GM12878 (cell line): ENCODE measurements at regions not wholly inside any gene's neighbourhood (a gene's known extent, or its start where the extent isn't known, plus 50 kb on each side); places are given as distances from the start of the nearest gene placed in this dataset.

ENCODE experiments used
- ATAC-seq: fragments of 200-7000 bp; cut with Tn5 transposase; 3 replicates; pipeline ENCODE4 v1.9.1; 2020; ENCODE audit warnings: mild to moderate bottlenecking, moderate library complexity
- BruUV-seq: library from RNA; stranded (reverse); fragments of 400-500 nt; replicated peaks from 2 replicates; lab custom pipeline; 2021; lab: Mats Ljungman, UMichigan
- CTCF ChIA-PET: fragments of 300-600 bp; sonication (Branson Sonifier 250); formaldehyde crosslinking; extraction: SDS; loops from one replicate; lab custom pipeline; 2021; ENCODE audit warnings: inconsistent platforms; lab: Yijun Ruan, JAX
- POLR2A ChIA-PET: fragments of 350-600 bp; formaldehyde crosslinking; extraction: SDS; loops from one replicate; lab custom pipeline; 2021; ENCODE audit warnings: inconsistent platforms; lab: Charles Lee
- RAD21 ChIA-PET: fragments of 300-600 bp; sonication (Branson Sonifier 250); formaldehyde crosslinking; loops from one replicate; lab custom pipeline; 2023; ENCODE audit warnings: antibody characterized with exemption; ENCODE audit not compliant: unreplicated experiment; lab: Charles Lee
- SMC1A ChIA-PET: fragments of 300-600 bp; sonication (Branson Sonifier 250); formaldehyde crosslinking; loops from one replicate; lab custom pipeline; 2023; ENCODE audit not compliant: unreplicated experiment, uncharacterized antibody; lab: Charles Lee
- DNase-seq: peaks from one replicate; pipeline ENCODE4 v3.0.0-alpha.2; 2011; ENCODE audit warnings: low read depth, low spot score
- FAIRE-seq: peaks from 3 replicates; lab custom pipeline; 2011; peaks lifted over from hg19 to GRCh38; lab: Jason Lieb, UNC
- H2AFZ ChIP-seq: 2 replicates; pipeline ENCODE4 v1.6.0; 2011; ENCODE audit warnings: low read depth, low read length, control low read depth; ENCODE audit not compliant: control insufficient read depth
- H3K27ac ChIP-seq: 2 replicates; pipeline ENCODE4 v1.5.1; 2011; ENCODE audit warnings: control low read depth; ENCODE audit not compliant: control insufficient read depth, insufficient read depth
- H3K27me3 ChIP-seq, 2 experiments: replicated peaks in 1 of 2; 2 replicates each; pipeline versions ENCODE4 v1.6.0 to v1.6.1; 2011; ENCODE audit warnings: low read length in 1 of 2; ENCODE audit not compliant: control insufficient read depth in 2 of 2, insufficient read depth in 2 of 2
- H3K36me3 ChIP-seq, 2 experiments: 2 replicates each; pipeline ENCODE4 v1.5.1; 2011; ENCODE audit warnings: low read length in 1 of 2; ENCODE audit not compliant: control insufficient read depth in 2 of 2, insufficient read depth in 2 of 2
- H3K4me1 ChIP-seq: 2 replicates; pipeline ENCODE4 v1.6.1; 2011; ENCODE audit warnings: mild to moderate bottlenecking, low read length, moderate library complexity, mixed read lengths; ENCODE audit not compliant: control insufficient read depth, insufficient read depth
- H3K4me2 ChIP-seq: 2 replicates; pipeline ENCODE4 v1.6.0; 2011; ENCODE audit warnings: control low read depth; ENCODE audit not compliant: control insufficient read depth, insufficient read depth
- H3K4me3 ChIP-seq: fragments of 200-600 bp; sonication (generic); 2 replicates; pipeline ENCODE4 v1.5.1; 2016
- H3K79me2 ChIP-seq: 2 replicates; pipeline ENCODE4 v1.6.0; 2011; ENCODE audit warnings: low read length; ENCODE audit not compliant: control insufficient read depth, insufficient read depth
- H3K9ac ChIP-seq: 2 replicates; pipeline ENCODE4 v1.8.0; 2011; ENCODE audit warnings: low read length, control low read depth, mixed read lengths; ENCODE audit not compliant: control insufficient read depth, insufficient read depth
- H3K9me3 ChIP-seq: replicated peaks from 3 replicates; pipeline ENCODE4 v1.5.1; 2011; ENCODE audit warnings: mild to moderate bottlenecking, low read length; ENCODE audit not compliant: control insufficient read depth, insufficient read depth
- H4K20me1 ChIP-seq: 2 replicates; pipeline ENCODE4 v1.6.0; 2011; ENCODE audit not compliant: control insufficient read depth, insufficient read depth
- BRCA1 ChIP-seq: IDR thresholded peaks from 2 replicates; pipeline ENCODE4 v1.6.1; 2011; ENCODE audit warnings: low read depth, low read length, improper control_type of control experiment
- FOXM1 ChIP-seq: IDR thresholded peaks from 2 replicates; pipeline ENCODE4 v1.6.1; 2012; ENCODE audit warnings: low read depth, mild to moderate bottlenecking, inconsistent platforms, low read length, moderate library complexity
- IKZF1 ChIP-seq: fragments of 450-650 bp; conservative IDR thresholded peaks from 2 replicates; pipeline ENCODE4 v1.6.1; 2017; ENCODE audit warnings: antibody characterized with exemption, mild to moderate bottlenecking
- IRF4 ChIP-seq: IDR thresholded peaks from 2 replicates; pipeline ENCODE4 v1.6.1; 2011; ENCODE audit warnings: low read depth, low read length
- JUNB ChIP-seq: IDR thresholded peaks from 2 replicates; pipeline ENCODE4 v1.6.1; 2016; ENCODE audit warnings: antibody characterized with exemption, mild to moderate bottlenecking
- KLF5 ChIP-seq: fragments of 450-650 bp; IDR thresholded peaks from 2 replicates; pipeline ENCODE4 v1.6.1; 2014; ENCODE audit warnings: mild to moderate bottlenecking; ENCODE audit not compliant: partially characterized antibody
- MTA3 ChIP-seq: IDR thresholded peaks from 2 replicates; pipeline ENCODE4 v1.6.1; 2012; ENCODE audit warnings: low read length, inconsistent platforms, borderline replicate concordance
- MYC ChIP-seq: IDR thresholded peaks from 2 replicates; pipeline ENCODE4 v1.6.1; 2011; ENCODE audit warnings: mild to moderate bottlenecking, low read length, moderate library complexity, inconsistent platforms; ENCODE audit not compliant: insufficient read depth, insufficient replicate concordance, insufficient read length, severe bottlenecking
- POU2F2 ChIP-seq: IDR thresholded peaks from 3 replicates; pipeline ENCODE4 v1.6.1; 2011; ENCODE audit warnings: low read depth, mild to moderate bottlenecking, low read length, borderline replicate concordance
- SMAD1 ChIP-seq: fragments of 450-650 bp; IDR thresholded peaks from 2 replicates; pipeline ENCODE4 v1.6.1; 2018; ENCODE audit warnings: mild to moderate bottlenecking, low read depth; ENCODE audit not compliant: partially characterized antibody
- STAT1 ChIP-seq: fragments of 450-650 bp; conservative IDR thresholded peaks from 2 replicates; pipeline ENCODE4 v1.6.1; 2014; ENCODE audit warnings: antibody characterized with exemption, mild to moderate bottlenecking
- TAF1 ChIP-seq: IDR thresholded peaks from 2 replicates; pipeline ENCODE4 v1.6.1; 2011; ENCODE audit warnings: mild to moderate bottlenecking, low read depth, low read length, borderline replicate concordance
- USF2 ChIP-seq: IDR thresholded peaks from 2 replicates; pipeline ENCODE4 v1.6.1; 2011; ENCODE audit warnings: low read depth, low read length, improper control_type of control experiment, borderline replicate concordance
- WRNIP1 ChIP-seq: IDR thresholded peaks from 2 replicates; pipeline ENCODE4 v1.6.1; 2011; ENCODE audit warnings: low read depth, low read length, improper control_type of control experiment, borderline replicate concordance
- ZNF217 ChIP-seq: fragments of 450-650 bp; IDR thresholded peaks from 2 replicates; pipeline ENCODE4 v1.6.1; 2017; ENCODE audit warnings: antibody characterized with exemption, mild to moderate bottlenecking
- ZNF274 ChIP-seq: IDR thresholded peaks from one replicate; pipeline ENCODE4 v1.8.0; 2011; ENCODE audit not compliant: insufficient read length, insufficient read depth
- ZZZ3 ChIP-seq: IDR thresholded peaks from 2 replicates; pipeline ENCODE4 v1.6.1; 2011; ENCODE audit warnings: low read depth; ENCODE audit not compliant: control insufficient read depth, insufficient read length
- WGBS: methylation state at CpG from one replicate; pipeline ENCODE4 v1.1.6; 2016; ENCODE audit warnings: low lambda C conversion rate; ENCODE audit not compliant: insufficient replicate concordance, insufficient coverage; ENCODE audit errors: missing lambda C conversion rate; 5-methylcytosine and 5-hydroxymethylcytosine counted together
- in situ Hi-C: fragments of 300-500 bp; cut with MboI; formaldehyde crosslinking; loops from 9 replicates; pipeline ENCODE4 v1.14.3; 2018; ENCODE audit warnings: mixed read lengths
- intact Hi-C: fragments of 100-400 bp; cut with micrococcal nuclease; formaldehyde crosslinking; loops from one replicate; pipeline ENCODE4 v1.14.2; 2022; ENCODE audit not compliant: unreplicated experiment

GRCh38 chr1:61523229-61523628 is 201.7 kb downstream of the TM2D1 start:
- H3K9me3 ChIP-seq = no peaks in the 10 kb centered on the region
- no peak overlapping the region for H3K4me2 ChIP-seq
- H3K79me2 ChIP-seq = no peaks in the 10 kb centered on the region
- FAIRE-seq = no peak
- H3K27me3 ChIP-seq = no peaks in the 10 kb centered on the region
- H3K9ac ChIP-seq = no peak overlapping the region
- 45% methylated on average over 1 of the region's 1 CpG for WGBS
- in situ Hi-C loops = no loop called here
- H4K20me1 ChIP-seq = no peaks in the 10 kb centered on the region
- ChIA-PET SMC1A (no interaction called here), RAD21 (no interaction called here), CTCF (interaction anchor here (1.0 kb wide), 2 partner anchors 15 to 65 kb away, joined by 3 read pairs; no protein-coding TSS in a partner anchor), POLR2A (no interaction called here)
- no peak for TF ChIP-seq STAT1
- no TSS peak for BruUV-seq
- H3K36me3 ChIP-seq = no peaks in the 10 kb centered on the region
- ATAC-seq = no peak
- H3K4me3 ChIP-seq = no peak overlapping the region
- H3K4me1 ChIP-seq = peaks cover 4% of the 10 kb centered on the region; the same call in 1 of the 2 replicates
- no peak overlapping the region for H3K27ac ChIP-seq
- no peak overlapping the region for H2AFZ ChIP-seq
- intact Hi-C loops = no loop called here
- DNase-seq = no peak

DNA sequence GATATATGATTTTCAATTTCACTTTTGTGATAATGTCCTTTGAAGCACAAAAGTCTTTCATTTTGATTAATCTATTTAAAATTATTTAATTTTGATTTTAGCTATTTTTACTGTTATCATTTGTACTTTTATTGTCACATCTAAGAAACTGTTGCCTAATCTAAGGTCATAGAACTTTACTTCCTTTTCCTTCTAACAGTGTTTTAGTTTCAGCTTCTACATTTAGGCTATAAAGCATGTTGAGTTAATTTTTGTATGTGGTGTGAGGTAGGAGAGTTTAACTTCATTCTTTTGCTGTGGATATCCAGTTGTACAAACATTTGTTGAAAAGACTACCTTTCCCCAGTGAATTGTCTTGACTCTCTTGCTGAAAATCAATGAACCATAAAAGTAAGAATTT is 204.5 kb downstream of the TM2D1 start:
- Histone ChIP-seq H3K4me3 (no peak overlapping the region), H4K20me1 (no peaks in the 10 kb centered on the region), H3K4me2 (no peak overlapping the region), H3K4me1 (peaks cover 4% of the 10 kb centered on the region; the same call in 1 of the 2 replicates), H3K79me2 (no peaks in the 10 kb centered on the region), H3K9me3 (no peaks in the 10 kb centered on the region), H3K27me3 (no peaks in the 10 kb centered on the region; a peak in 1 of 4 replicates), H3K36me3 (no peaks in the 10 kb centered on the region), H3K9ac (no peak overlapping the region), H3K27ac (no peak overlapping the region), H2AFZ (no peak overlapping the region)
- no TSS peak for BruUV-seq
- intact Hi-C loops = no loop called here
- DNase-seq = no peak
- POLR2A ChIA-PET = no interaction called here
- RAD21 ChIA-PET = no interaction called here
- FAIRE-seq = no peak
- SMC1A ChIA-PET = no interaction called here
- in situ Hi-C loops = no loop called here
- no peak for ATAC-seq
- CTCF ChIA-PET = no interaction called here
- TF ChIP-seq BRCA1 (no peak), TAF1 (no peak), WRNIP1 (no peak), ZZZ3 (no peak), IKZF1 (no peak), KLF5 (no peak), SMAD1 (no peak), IRF4 (no peak), USF2 (no peak), FOXM1 (no peak), JUNB (no peak), MYC (no peak), ZNF217 (no peak), ZNF274 (no peak), POU2F2 (no peak), MTA3 (no peak)
